Hepatocyte (in vitro differentiated cells): ENCODE measurements at regions not wholly inside any gene's neighbourhood (a gene's known extent, or its start where the extent isn't known, plus 50 kb on each side); places are given as distances from the start of the nearest gene placed in this dataset.

Source experiments
- EZH2phosphoT487 ChIP-seq: fragments of 200-600 bp; sonication (generic); IDR thresholded peaks from one replicate; pipeline ENCODE4 v1.6.1; 2018; ENCODE audit warnings: antibody characterized with exemption, mild to moderate bottlenecking, low read depth, moderate library complexity; ENCODE audit not compliant: unreplicated experiment, severe bottlenecking
- TF ChIP-seq, protein P1 (sequence below): fragments of 200-600 bp; sonication (generic); IDR thresholded peaks from 2 replicates; pipeline ENCODE4 v1.5.1; 2016; ENCODE audit warnings: antibody characterized with exemption, mild to moderate bottlenecking; ENCODE audit not compliant: poor library complexity

DNA sequence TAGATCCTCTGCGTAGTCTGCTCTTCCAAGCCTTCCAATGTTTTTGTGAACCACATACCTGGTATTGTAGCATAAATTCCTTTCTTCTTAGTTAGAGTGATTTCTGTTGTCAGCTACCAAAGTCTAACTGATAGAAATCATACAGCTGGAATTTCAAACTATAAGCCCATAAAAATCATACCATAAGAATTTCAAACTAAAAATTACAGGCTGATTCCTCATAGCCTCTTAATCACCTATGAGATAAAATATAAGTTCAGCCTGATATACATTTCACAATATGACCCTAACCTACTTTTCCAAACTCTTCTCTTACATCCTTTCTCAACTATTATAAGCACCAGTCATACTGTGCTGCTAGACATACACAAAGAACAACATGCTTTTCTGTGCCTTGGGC, 64.8 kb downstream of the PTHLH start:
- TF ChIP-seq, protein P1, sequence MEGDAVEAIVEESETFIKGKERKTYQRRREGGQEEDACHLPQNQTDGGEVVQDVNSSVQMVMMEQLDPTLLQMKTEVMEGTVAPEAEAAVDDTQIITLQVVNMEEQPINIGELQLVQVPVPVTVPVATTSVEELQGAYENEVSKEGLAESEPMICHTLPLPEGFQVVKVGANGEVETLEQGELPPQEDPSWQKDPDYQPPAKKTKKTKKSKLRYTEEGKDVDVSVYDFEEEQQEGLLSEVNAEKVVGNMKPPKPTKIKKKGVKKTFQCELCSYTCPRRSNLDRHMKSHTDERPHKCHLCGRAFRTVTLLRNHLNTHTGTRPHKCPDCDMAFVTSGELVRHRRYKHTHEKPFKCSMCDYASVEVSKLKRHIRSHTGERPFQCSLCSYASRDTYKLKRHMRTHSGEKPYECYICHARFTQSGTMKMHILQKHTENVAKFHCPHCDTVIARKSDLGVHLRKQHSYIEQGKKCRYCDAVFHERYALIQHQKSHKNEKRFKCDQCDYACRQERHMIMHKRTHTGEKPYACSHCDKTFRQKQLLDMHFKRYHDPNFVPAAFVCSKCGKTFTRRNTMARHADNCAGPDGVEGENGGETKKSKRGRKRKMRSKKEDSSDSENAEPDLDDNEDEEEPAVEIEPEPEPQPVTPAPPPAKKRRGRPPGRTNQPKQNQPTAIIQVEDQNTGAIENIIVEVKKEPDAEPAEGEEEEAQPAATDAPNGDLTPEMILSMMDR: no peak
- no peak for TF ChIP-seq EZH2phosphoT487
